Keratinocyte (primary cell): ENCODE measurements at regions not wholly inside any gene's neighbourhood (a gene's known extent, or its start where the extent isn't known, plus 50 kb on each side); places are given as distances from the start of the nearest gene placed in this dataset.

Experiments used
- DNase-seq: peaks from one replicate; pipeline ENCODE4 v3.0.0-alpha.2; 2011; ENCODE audit warnings: low read depth, missing footprints, low spot score
- FAIRE-seq: peaks from 2 replicates; lab custom pipeline; 2011; peaks lifted over from hg19 to GRCh38; lab: Jason Lieb, UNC
- H2AFZ ChIP-seq: 2 replicates; pipeline ENCODE4 v1.6.0; 2012; ENCODE audit warnings: low read length, control low read depth, inconsistent platforms; ENCODE audit not compliant: control insufficient read depth
- H3K27ac ChIP-seq: 2 replicates; pipeline ENCODE4 v1.5.1; 2011; ENCODE audit warnings: low read length; ENCODE audit not compliant: control insufficient read depth, insufficient read depth
- H3K27me3 ChIP-seq: 3 replicates; pipeline ENCODE4 v1.6.0; 2011; ENCODE audit warnings: low read length; ENCODE audit not compliant: control insufficient read depth, insufficient read depth; ENCODE audit errors: extremely low read depth
- H3K36me3 ChIP-seq, 2 experiments: 2 replicates in 1 of 2; 3 replicates in 1 of 2; pipeline ENCODE4 v1.5.1; 2011; ENCODE audit warnings: low read length in 2 of 2, mild to moderate bottlenecking in 1 of 2; ENCODE audit not compliant: control insufficient read depth in 2 of 2, insufficient read depth in 2 of 2; ENCODE audit errors: extremely low read depth in 1 of 2
- H3K4me1 ChIP-seq: 3 replicates; pipeline ENCODE4 v1.5.1; 2011; ENCODE audit warnings: low read length; ENCODE audit not compliant: control insufficient read depth, insufficient read depth; ENCODE audit errors: extremely low read depth
- H3K4me2 ChIP-seq: 3 replicates; pipeline ENCODE4 v1.6.0; 2011; ENCODE audit warnings: low read depth, low read length; ENCODE audit not compliant: control insufficient read depth, insufficient read depth; ENCODE audit errors: extremely low read depth
- H3K4me3 ChIP-seq, 3 experiments: fragments of 200-600 bp in 1 of 3; sonication (generic) in 1 of 3; 2 replicates in 2 of 3; 3 replicates in 1 of 3; pipeline ENCODE4 v1.5.1; 2011 to 2016; ENCODE audit warnings: low read length in 3 of 3, mild to moderate bottlenecking in 3 of 3, control low read depth in 2 of 3, inconsistent platforms in 1 of 3, low read depth in 1 of 3, mixed read lengths in 1 of 3, mixed run types in 1 of 3, moderate library complexity in 1 of 3; ENCODE audit not compliant: control insufficient read depth in 2 of 3, insufficient read depth in 2 of 3; ENCODE audit errors: extremely low read depth in 1 of 3
- H3K79me2 ChIP-seq: 2 replicates; pipeline ENCODE4 v1.6.0; 2012; ENCODE audit warnings: low read length; ENCODE audit not compliant: control insufficient read depth, insufficient read depth
- H3K9ac ChIP-seq: 3 replicates; pipeline ENCODE4 v1.6.0; 2011; ENCODE audit warnings: low read length; ENCODE audit not compliant: control insufficient read depth, insufficient read depth; ENCODE audit errors: extremely low read depth
- H3K9me1 ChIP-seq: 3 replicates; pipeline ENCODE4 v1.6.0; 2011; ENCODE audit warnings: low read length; ENCODE audit not compliant: control insufficient read depth, insufficient read depth; ENCODE audit errors: extremely low read depth
- H3K9me3 ChIP-seq: 2 replicates; pipeline ENCODE4 v1.5.1; 2012; ENCODE audit warnings: low read depth, low read length; ENCODE audit not compliant: control insufficient read depth
- H4K20me1 ChIP-seq: 3 replicates; pipeline ENCODE4 v1.6.0; 2011; ENCODE audit warnings: low read length; ENCODE audit not compliant: control insufficient read depth, insufficient read depth; ENCODE audit errors: extremely low read depth
- CTCF ChIP-seq, 3 experiments: IDR thresholded peaks in 1 of 3; conservative IDR thresholded peaks in 1 of 3; optimal IDR thresholded peaks in 1 of 3; 2 replicates in 2 of 3; 3 replicates in 1 of 3; pipeline versions ENCODE3 to v1.5.1; 2011; ENCODE audit warnings: low read length in 3 of 3, mild to moderate bottlenecking in 3 of 3, moderate library complexity in 2 of 3, control low read depth in 1 of 3, inconsistent platforms in 1 of 3; ENCODE audit not compliant: insufficient read depth in 2 of 3; ENCODE audit errors: extremely low read depth in 1 of 3
- EZH2 ChIP-seq: IDR thresholded peaks from one replicate; pipeline ENCODE4 v1.6.1; 2012; ENCODE audit warnings: inconsistent platforms, mild to moderate bottlenecking, low read length, moderate library complexity
- dilution Hi-C: fragments of 300-500 bp; cut with MboI; formaldehyde crosslinking; loops from one replicate; pipeline ENCODE4 v1.7.0; 2020; ENCODE audit warnings: low sequenced_read_pairs; ENCODE audit not compliant: extremely low pct_ligation_motif_present

- no peaks in the 10 kb centered on the region for H3K79me2 ChIP-seq
Measured at GRCh38 chr18:68560128-68560527, 154.8 kb downstream of the TMX3 start.

GRCh38 chr18:68557183-68557582 lies 157.7 kb downstream of the TMX3 start:
- Histone ChIP-seq H3K4me3 (no peak overlapping the region), H3K4me1 (no peaks in the 10 kb centered on the region), H3K9ac (no peak overlapping the region), H3K79me2 (no peaks in the 10 kb centered on the region), H3K27me3 (no peaks in the 10 kb centered on the region), H3K27ac (no peak overlapping the region), H3K9me1 (no peaks in the 10 kb centered on the region), H3K9me3 (no peaks in the 10 kb centered on the region), H3K36me3 (no peaks in the 10 kb centered on the region), H4K20me1 (no peaks in the 10 kb centered on the region), H3K4me2 (no peak overlapping the region), H2AFZ (no peak overlapping the region)
- dilution Hi-C loops = no loop called here
- no peak for TF ChIP-seq CTCF (optimal IDR thresholded peaks at IDR 0.05 in 1 of 3, IDR thresholded peaks at IDR 0.05 in 1 of 3, conservative IDR thresholded peaks at IDR 0.05 in 1 of 3; ENCODE audit: extremely low read depth in 1 of 3, insufficient read depth in 2 of 3, low read length in 3 of 3)
- DNase-seq (no peak), FAIRE-seq (no peak)

More at GRCh38 chr18:68560128-68560527, 154.8 kb downstream of the TMX3 start:
- no peaks in the 10 kb centered on the region for H3K36me3 ChIP-seq
- no peaks in the 10 kb centered on the region for H3K9me1 ChIP-seq
- H3K27ac ChIP-seq = no peak overlapping the region
- H3K4me1 ChIP-seq = no peaks in the 10 kb centered on the region
- H3K4me2 ChIP-seq = no peak overlapping the region
- DNase-seq (no peak), FAIRE-seq (no peak)
- no peaks in the 10 kb centered on the region for H4K20me1 ChIP-seq
- dilution Hi-C loops = no loop called here
- no peak for TF ChIP-seq EZH2
- TF ChIP-seq CTCF (optimal IDR thresholded peaks at IDR 0.05 in 1 of 3, IDR thresholded peaks at IDR 0.05 in 1 of 3, conservative IDR thresholded peaks at IDR 0.05 in 1 of 3; ENCODE audit: extremely low read depth in 1 of 3, insufficient read depth in 2 of 3, low read length in 3 of 3) = no peak
- H3K9ac ChIP-seq = no peak overlapping the region
- H3K4me3 ChIP-seq = no peak overlapping the region
- H2AFZ ChIP-seq = no peak overlapping the region
- H3K27me3 ChIP-seq = no peaks in the 10 kb centered on the region
- H3K9me3 ChIP-seq = no peaks in the 10 kb centered on the region
